HepG2 (cell line): ENCODE measurements at regions not wholly inside any gene's neighbourhood (a gene's known extent, or its start where the extent isn't known, plus 50 kb on each side); places are given as distances from the start of the nearest gene placed in this dataset.

Experiments used
- ATAC-seq: fragments of 200-7000 bp; cut with Tn5 transposase; 3 replicates; pipeline ENCODE4 v1.9.1; 2020; ENCODE audit warnings: mild to moderate bottlenecking, moderate library complexity
- BruUV-seq: library from RNA; stranded (reverse); fragments of 400-500 nt; replicated peaks from 2 replicates; lab custom pipeline; 2021; lab: Mats Ljungman, UMichigan
- CTCF ChIA-PET: fragments of 300-600 bp; formaldehyde crosslinking; extraction: SDS; loops from one replicate; lab custom pipeline; 2021; ENCODE audit warnings: low total read pairs, inconsistent platforms, low intra/inter-chr PET ratio; lab: Yijun Ruan, JAX
- POLR2A ChIA-PET: fragments of 350-600 bp; sonication (Branson Sonifier 250); formaldehyde crosslinking; loops from one replicate; lab custom pipeline; 2020; ENCODE audit warnings: antibody characterized with exemption, inconsistent platforms; lab: Yijun Ruan, JAX
- DNase-seq: peaks from one replicate; pipeline ENCODE4 v3.0.0-alpha.2; 2015; ENCODE audit warnings: low spot score
- FAIRE-seq: peaks from 3 replicates; lab custom pipeline; 2011; peaks lifted over from hg19 to GRCh38; lab: Jason Lieb, UNC
- H2AFZ ChIP-seq: one replicate; pipeline ENCODE4 v1.6.1; 2011; ENCODE audit warnings: low read length, inconsistent platforms
- H3K27ac ChIP-seq: fragments of 300-600 bp; 3 replicates; pipeline ENCODE4 v1.8.0; 2011; ENCODE audit warnings: mixed run types, mild to moderate bottlenecking, mixed read lengths, low read length, inconsistent platforms; ENCODE audit not compliant: insufficient read depth; ENCODE audit errors: extremely low read length
- H3K27me3 ChIP-seq, 2 experiments: fragments of 200-600 bp in 1 of 2; 2 replicates in 1 of 2; 3 replicates in 1 of 2; pipeline versions ENCODE4 v1.6.0 to v1.8.0; 2011; ENCODE audit warnings: low read length in 2 of 2, mild to moderate bottlenecking in 2 of 2, moderate library complexity in 2 of 2, inconsistent platforms in 1 of 2; ENCODE audit not compliant: insufficient read depth in 2 of 2, control insufficient read depth in 1 of 2
- H3K36me3 ChIP-seq, 2 experiments: fragments of 200-600 bp in 1 of 2; replicated peaks in 1 of 2; 2 replicates in 1 of 2; 3 replicates in 1 of 2; pipeline versions ENCODE4 v1.5.1 to v1.8.0; 2011; ENCODE audit warnings: low read length in 2 of 2, inconsistent platforms in 1 of 2; ENCODE audit not compliant: insufficient read depth in 2 of 2, control insufficient read depth in 1 of 2
- H3K4me1 ChIP-seq: 2 replicates; pipeline ENCODE4 v1.5.1; 2012; ENCODE audit warnings: low read length, inconsistent platforms; ENCODE audit not compliant: insufficient read depth
- H3K4me2 ChIP-seq: 2 replicates; pipeline ENCODE4 v1.6.0; 2011; ENCODE audit warnings: low read depth, low read length, inconsistent platforms
- H3K4me3 ChIP-seq, 3 experiments: fragments of 200-600 bp in 1 of 3; sonication (generic), shearing (Covaris generic) in 1 of 3; replicated peaks in 1 of 3; 2 replicates each; pipeline ENCODE4 v1.5.1; 2011 to 2016; ENCODE audit warnings: low read length in 3 of 3, inconsistent platforms in 2 of 3, low read depth in 2 of 3, mild to moderate bottlenecking in 2 of 3, control low read depth in 1 of 3, mixed read lengths in 1 of 3; ENCODE audit not compliant: insufficient read depth in 1 of 3
- H3K79me2 ChIP-seq: one replicate; pipeline ENCODE4 v1.6.1; 2011; ENCODE audit warnings: low read length, inconsistent platforms; ENCODE audit not compliant: insufficient read depth
- H3K9ac ChIP-seq: 2 replicates; pipeline ENCODE4 v1.6.0; 2011; ENCODE audit warnings: mild to moderate bottlenecking, low read depth, low read length, inconsistent platforms; ENCODE audit not compliant: insufficient read depth
- H3K9me3 ChIP-seq: 2 replicates; pipeline ENCODE4 v1.5.1; 2012; ENCODE audit warnings: mild to moderate bottlenecking, low read length
- H4K20me1 ChIP-seq: 2 replicates; pipeline ENCODE4 v1.6.0; 2011; ENCODE audit warnings: inconsistent platforms, mild to moderate bottlenecking, low read length, moderate library complexity; ENCODE audit not compliant: insufficient read depth
- MAFK ChIP-seq, 2 experiments: IDR thresholded peaks in 1 of 2; conservative IDR thresholded peaks in 1 of 2; 2 replicates each; pipeline ENCODE4 v1.6.1; 2011; ENCODE audit warnings: improper control_type of control experiment in 2 of 2, low read length in 2 of 2
- NFE2L2 ChIP-seq: fragments of 150-350 bp; IDR thresholded peaks from 2 replicates; pipeline ENCODE4 v1.6.1; 2014; ENCODE audit warnings: low read length
- NFYB ChIP-seq: sonication (generic); formaldehyde crosslinking; IDR thresholded peaks from 2 replicates; pipeline ENCODE4 v1.4.0; 2020; ENCODE audit warnings: missing genetic modification reagents
- ZNF280D ChIP-seq: sonication (generic); formaldehyde crosslinking; IDR thresholded peaks from 2 replicates; pipeline ENCODE4 v1.5.1; 2020; ENCODE audit warnings: mild to moderate bottlenecking, missing genetic modification reagents
- WGBS: methylation state at CpG from one replicate; pipeline ENCODE4 v1.1.6; 2017; ENCODE audit warnings: low lambda C conversion rate; 5-methylcytosine and 5-hydroxymethylcytosine counted together
- in situ Hi-C: cut with HindIII; loops from 2 replicates; pipeline ENCODE4 v1.10.0; 2017; ENCODE audit warnings: low pct_unique_long_range_greater_than_20kb; ENCODE audit not compliant: extremely low pct_ligation_motif_present
- intact Hi-C: fragments of 100-400 bp; cut with micrococcal nuclease; formaldehyde crosslinking; loops from one replicate; pipeline ENCODE4 v1.10.0; 2022; ENCODE audit not compliant: unreplicated experiment

- no peak overlapping the region for H3K9ac ChIP-seq
- no peaks in the 10 kb centered on the region for H4K20me1 ChIP-seq
- in situ Hi-C loops = no loop called here
- H3K9me3 ChIP-seq = no peaks in the 10 kb centered on the region
- CTCF ChIA-PET = no interaction called here
- H3K4me1 ChIP-seq = no peaks in the 10 kb centered on the region
- H3K4me3 ChIP-seq = no peak overlapping the region
- no peaks in the 10 kb centered on the region for H3K79me2 ChIP-seq
- no peak for FAIRE-seq
- H3K27me3 ChIP-seq = peaks cover 0 to 7% of the 10 kb centered on the region in 2 experiments; a peak in 3 of 5 replicates
- TF ChIP-seq ZNF280D (CRISPR knock-in tag) = no peak
- no peak for TF ChIP-seq NFYB (CRISPR knock-in tag)
- 0 out of 4 replicates have a peak, but pooled peaks of 1 of the 2 experiments have one; percentile 5 for TF ChIP-seq MAFK (conservative IDR thresholded peaks at IDR 0.05 in 1 of 2, IDR thresholded peaks at IDR 0.05 in 1 of 2; ENCODE audit: low read length in 2 of 2)
- peak; percentile 74; the same call in 1 of the 2 replicates for TF ChIP-seq NFE2L2
- TF ChIP-seq, all 625 proteins: peak for 2
- BruUV-seq = no TSS peak
- POLR2A ChIA-PET = no interaction called here
- 33% methylated on average over 8 of the region's 9 CpGs for WGBS
- H3K4me2 ChIP-seq = no peak overlapping the region
- no peak overlapping the region for H2AFZ ChIP-seq
- DNase-seq (no peak), ATAC-seq (no peak)
- H3K27ac ChIP-seq = no peak overlapping the region
- H3K36me3 ChIP-seq = no peaks in the 10 kb centered on the region
- intact Hi-C loops = no loop called here
Observed at GRCh38 chr11:119567688-119568582, 145.0 kb upstream of the THY1 start.
